GM19395 (cell line): ENCODE measurements at regions not wholly inside any gene's neighbourhood (a gene's known extent, or its start where the extent isn't known, plus 50 kb on each side); places are given as distances from the start of the nearest gene placed in this dataset.
"Not testable (repeated sequence)": the region's sequence is repeated elsewhere in the genome, so short reads cannot be mapped to it uniquely, and the experiment has no call there.

Experiments used
- ATAC-seq: cut with Tn5 transposase; IDR thresholded peaks from one replicate; pipeline ENCODE4 v1.9.1; 2021; ENCODE audit warnings: mild to moderate bottlenecking, moderate library complexity; ENCODE audit not compliant: unreplicated experiment

DNA sequence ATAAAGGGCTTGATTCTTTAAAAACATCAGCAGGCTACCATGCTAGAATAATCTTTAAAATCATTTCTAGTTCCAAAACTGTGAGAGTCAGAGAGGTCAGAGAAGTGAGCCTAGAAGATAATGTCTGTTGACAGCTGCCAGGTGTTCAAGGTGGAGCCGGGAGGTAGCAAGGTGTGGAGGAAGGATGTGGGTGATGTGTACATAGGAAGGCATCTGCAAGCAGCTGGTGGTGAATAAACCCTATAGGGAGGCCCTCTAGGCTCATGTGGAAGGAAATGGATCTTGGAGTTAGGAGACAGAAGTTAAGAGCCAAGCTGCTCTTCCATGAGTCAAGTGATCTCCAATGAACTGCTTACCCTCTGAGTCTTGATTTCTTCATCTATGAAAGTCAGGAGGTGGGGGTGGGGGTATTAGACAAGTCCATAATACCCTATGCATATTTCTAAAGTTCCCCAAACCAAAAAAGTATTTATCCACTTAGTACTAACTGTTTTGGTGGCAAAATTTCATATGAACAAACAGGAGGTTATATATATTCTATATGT is 266.3 kb downstream of the RHOU start:
- no peak for ATAC-seq

DNA sequence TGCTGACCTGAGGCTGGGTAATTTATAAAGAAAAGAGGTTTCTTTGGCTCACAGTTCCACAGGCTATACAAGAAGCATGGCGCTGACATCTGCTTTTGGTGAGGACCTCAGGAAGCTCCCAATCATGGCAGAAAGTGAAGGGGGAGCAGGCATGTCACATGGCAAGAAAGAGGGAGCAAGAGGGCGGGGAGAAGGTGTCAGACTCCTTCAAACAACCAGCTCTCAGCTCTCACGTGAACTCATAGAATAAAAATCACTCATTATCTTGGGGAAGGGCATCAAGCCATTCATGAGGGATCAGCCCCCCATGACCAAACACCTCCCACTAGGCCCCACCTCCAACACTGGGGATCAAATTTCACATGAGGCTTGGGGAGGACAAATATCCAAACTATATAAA is 266.8 kb downstream of the RHOU start:
- no peak for ATAC-seq

DNA sequence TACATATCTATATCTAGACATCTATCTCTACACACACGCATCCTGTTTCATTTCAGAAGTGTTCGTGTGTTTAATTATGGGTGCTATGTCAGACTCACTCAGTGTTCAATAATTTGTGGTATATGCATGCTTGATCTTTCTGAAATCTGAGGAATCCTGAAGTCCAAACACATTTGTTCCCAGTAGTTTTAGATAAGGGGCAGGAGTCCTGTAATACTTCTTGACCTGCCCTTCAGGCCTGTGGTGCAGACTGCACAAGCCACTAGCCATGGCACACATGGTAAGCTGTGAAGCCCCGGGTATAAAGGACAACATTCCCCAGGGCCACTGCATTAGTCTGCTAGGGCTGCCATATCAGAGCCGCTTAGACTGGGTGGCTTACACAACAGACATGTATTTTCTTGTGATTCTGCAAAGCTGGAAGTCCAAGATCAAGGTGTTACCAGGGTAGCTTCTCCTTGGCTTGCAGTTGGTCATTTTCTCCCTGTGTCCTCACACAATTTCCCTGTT is 267.2 kb downstream of the RHOU start:
- ATAC-seq: no peak

DNA sequence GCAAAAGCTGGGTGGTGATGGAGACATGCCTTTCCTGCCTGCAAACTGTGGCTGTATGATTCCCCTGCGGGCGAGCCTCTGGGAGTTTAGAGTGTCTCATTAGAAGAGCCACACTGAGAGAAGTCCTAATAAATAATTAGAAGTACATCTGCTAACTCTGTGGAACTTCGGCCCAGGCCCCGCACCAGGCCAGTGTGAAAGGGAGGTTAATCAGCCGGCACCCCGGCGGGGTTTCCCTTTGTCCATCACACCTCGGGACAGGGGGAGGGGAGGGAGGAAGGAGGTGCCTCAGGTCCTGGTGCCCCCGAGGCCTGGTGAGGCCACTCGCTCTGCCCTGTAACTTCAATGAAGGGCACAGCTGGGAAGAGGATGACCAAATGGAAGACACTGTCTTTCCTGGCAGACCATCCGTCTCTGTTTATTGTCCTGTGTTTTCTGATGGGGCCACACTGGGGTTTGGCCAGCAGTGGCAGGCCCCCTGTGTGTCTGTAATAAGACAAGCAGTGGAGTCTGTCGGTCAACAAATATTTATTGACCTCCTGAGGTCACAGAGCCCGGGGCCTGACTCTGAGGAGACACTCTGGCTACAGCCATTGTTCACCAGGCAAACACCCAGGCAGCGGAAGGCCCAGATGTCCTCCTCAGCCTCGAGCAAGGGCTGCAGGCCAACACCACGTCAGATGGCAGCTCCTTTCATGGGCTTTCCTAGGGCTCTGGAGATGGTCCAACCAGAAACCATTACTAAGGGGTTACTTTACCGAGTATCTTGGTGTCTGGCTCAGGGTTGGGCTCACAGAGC is 267.5 kb upstream of the RAB4A start:
- no peak for ATAC-seq

DNA sequence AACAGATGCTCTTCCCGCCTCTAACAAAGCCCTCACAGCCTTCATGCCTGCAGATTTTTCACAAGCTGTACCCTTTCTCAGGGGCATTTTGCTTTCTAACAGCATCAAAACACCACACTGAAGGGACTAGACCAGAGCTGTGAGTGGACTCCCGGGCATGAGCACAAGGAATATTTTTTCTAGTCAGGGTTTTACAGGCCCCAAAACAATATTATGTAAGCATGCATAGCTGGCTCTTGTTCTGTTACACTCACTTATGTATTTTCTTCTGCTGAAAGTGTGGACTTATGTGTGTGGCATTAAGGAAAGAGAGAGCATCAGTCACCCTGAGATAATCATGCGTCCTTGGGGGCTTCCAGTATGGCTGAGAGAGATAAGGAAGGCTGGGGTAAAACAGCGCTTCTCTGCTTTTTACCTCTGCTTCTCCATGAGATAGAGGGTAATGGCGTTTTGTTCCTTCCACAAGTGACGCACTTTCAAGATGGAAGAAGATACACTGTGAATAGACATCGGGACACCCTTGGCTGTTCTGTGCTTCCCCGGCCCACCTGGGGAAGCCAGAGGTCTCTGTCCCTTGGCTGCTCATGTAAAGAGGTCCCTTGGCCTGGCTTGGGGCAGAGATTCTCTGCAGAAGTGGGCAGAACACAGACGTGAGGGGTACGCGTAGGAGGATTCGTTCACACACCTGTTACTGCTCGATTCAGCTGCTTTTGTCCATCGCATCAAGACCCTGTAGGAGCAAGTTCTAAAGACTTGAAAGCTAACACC is 266.7 kb upstream of the RAB4A start:
- no peak for ATAC-seq

DNA sequence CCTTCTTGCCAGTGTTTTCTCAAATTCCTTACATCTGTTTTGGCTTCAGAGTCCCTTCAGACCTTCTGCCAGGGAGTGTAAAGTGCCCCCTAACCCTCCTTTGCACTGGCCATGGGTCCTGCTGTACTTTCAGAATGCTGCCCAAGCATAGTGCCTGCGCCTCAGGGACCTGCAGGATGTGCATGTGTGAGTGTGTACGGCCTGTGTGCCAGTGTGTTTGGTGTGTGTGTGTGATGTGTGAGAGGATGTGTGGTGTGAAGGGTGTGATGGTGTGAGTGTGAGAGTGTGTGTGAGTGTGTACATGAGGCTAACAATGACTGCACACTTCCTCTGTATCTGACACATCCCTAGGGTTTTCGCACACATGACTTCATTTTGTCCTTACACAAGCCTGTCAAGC is 265.8 kb upstream of the RAB4A start:
- no peak for ATAC-seq

DNA sequence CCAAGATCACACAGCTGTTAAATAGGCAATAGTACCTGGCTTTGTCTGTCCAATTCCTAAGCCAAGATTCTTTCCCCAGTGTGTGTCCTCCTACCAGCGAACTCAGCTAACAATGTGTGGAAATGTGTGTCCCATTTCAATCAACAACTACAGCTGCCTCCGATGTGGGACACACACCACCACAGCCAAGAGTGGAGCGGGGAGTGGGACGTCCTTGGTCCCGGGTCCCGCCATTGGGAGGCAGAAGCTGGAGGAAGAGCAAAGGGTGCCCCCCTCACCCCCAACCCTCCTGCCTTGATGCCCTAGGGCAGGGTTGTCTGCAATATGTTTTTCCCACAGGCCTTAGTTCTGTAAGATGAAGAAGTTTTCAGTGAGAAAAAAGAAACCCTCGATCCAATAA is 265.4 kb upstream of the RAB4A start:
- no peak for ATAC-seq

DNA sequence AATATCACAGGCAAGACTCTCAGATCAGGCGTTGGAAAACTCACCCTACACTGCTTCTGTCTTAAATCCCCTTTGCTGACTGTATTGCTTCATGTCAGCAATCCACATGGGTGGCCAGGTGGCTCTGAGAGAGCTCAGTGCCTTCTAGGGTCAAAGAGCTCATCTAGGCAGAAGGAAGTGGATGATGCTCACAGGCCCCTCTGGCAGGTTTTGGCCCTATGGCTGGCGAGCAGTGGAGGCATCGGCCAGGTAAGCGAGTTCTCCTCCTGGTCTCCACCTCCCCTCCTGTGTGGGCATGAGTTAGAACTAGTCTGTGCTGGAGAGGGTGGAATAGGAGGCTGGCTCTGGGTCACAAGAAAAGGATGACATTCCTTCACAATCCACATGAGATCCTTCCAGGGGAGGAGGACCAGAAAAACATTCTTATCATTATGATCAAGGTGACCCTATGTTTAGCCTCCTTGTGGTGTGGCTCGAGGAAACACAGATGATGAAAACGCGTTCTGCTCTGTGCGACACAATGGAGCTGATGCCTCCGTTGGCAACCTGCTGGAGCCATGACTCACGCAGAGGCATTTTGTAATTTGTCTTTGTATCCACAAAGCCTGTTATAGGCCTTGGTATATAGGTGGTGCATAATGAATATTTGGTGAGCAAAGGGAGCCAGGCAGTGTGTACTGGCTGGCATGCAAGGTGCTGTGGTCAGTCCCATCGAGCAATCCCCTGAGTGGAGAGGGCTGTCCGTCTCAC is 264.6 kb upstream of the RAB4A start:
- no peak for ATAC-seq

DNA sequence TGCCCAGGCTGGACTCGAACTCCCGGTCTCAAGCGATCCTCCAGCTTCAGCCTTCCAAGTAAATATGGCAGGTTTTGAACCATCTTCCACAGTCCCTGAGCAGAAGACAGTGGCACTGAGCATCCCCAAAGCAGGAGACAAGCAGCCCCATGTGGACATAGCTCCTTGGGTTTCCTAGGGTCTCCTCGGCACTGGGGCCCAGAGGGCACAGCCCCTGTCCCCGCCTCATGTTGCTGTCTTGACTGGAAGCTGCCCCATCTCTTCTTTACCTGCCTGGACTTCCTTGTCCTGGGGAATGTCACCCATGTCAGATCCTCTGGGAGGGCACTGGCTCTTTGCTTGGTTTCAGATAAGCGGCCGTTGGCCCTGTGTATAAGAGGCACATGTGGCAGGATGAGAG is 263.7 kb upstream of the RAB4A start:
- no peak for ATAC-seq

DNA sequence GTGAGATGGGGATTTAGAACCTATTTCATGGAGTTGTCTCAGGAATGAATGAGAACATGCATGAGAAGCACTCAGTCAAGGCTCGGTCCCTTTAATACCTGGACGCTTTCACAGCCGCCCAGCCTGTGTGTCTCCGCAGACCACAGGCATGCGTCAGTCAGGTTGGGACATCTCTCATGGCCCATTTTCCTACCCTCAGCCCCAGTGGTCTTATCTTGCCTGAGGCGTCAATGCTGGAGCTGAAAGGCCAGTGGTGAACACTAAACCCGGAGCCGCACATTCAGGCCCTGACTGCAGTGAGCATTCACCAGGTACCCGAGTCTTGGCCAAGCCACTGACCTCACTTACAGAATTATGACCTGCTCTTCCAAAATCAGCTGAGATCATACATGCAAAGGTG is 263.2 kb upstream of the RAB4A start:
- ATAC-seq: no peak

DNA sequence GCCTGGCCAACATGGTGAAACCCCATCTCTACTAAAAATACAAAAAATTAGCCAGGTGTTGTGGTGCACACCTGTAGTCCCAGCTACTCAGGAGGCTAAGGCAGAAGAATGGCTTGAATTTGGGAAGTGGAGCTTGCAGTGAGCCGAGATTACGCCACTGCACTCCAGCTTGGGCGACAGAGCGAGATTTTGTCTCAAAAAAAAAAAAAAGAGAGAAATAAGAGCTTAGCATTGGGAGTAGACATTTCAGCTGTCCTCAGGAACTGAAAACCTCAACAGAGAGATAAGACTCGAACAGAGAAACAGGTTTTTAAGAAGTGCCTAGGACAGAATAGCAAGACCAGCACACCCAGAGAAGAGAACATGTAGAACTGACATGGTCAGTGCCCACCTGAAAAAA is 262.6 kb upstream of the RAB4A start:
- not testable (repeated sequence) for ATAC-seq

DNA sequence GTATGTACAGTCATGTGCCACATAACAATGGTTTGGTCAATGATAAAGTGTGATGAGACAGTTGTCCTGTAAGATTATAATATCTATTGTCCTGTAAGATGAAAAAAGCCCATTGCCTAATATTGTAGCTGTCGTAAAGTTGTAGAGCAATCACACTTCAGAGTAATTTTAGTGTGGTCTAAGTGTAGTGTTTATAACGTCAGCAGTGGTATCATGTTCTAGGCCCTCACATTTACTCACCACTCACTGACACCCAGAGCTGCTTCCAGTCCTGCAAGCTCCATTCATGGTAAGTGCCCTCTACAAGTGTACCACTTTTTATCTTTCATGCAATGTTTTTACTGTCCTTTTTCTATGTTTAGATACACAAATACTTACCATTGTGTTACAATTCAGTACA is 259.9 kb upstream of the RAB4A start:
- no peak for ATAC-seq

DNA sequence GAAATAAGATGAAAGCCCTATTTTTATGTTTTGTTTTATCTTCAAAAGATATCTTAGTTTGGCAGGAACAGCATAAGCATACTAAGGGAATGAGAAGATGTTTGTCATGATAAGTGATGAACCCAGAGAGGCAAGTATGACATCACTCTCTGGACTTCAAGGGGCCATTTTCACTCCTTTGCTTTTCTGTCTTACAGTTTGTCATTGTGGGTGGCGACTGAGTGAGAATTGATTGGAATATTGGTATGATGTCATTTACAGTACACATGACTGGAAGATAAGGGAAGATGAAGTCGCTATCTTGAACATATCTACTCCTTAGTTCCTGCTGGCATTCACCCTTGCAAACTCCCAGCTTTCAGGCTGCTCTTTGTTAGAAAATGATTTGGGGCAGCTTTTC is 258.1 kb upstream of the RAB4A start:
- no peak for ATAC-seq

DNA sequence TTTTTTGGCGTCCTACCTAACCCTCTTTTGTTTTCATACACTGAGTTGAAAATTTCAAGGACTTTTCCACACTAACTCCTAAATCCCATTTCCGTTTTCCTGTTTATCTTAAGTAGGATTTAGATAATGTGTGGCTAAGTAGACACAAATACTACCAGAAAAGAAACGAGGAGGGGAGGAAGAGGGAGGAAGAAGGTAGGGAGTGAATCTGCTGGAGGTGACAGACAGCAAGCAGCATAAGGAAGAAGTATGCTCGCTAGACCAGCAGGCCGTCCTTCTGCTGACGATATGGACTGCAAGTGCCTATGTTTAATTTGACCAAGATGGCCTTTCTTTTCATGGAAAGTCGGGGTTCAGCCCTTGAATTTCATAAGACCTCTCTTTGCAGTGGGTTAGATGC is 256.9 kb upstream of the RAB4A start:
- ATAC-seq: no peak

DNA sequence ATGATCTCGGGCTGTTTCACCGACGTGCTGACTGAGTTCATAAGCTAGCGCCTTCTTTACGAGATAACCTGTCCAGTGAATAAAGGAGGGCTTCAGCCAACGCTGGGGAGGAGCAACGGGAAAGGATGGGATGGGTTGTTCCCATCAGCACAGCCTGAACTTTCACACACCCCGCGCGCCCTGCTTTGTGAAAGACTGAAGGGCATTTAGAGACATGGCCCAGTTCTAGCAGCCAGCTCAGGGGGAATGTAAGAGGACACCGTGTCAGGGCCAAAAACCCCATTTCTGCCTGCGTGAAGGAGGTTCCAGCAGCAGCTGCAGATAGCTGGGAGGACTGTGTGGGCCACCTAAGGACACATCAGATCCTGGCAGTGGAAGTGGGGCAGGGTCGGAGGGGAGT is 255.1 kb upstream of the RAB4A start:
- ATAC-seq: no peak

DNA sequence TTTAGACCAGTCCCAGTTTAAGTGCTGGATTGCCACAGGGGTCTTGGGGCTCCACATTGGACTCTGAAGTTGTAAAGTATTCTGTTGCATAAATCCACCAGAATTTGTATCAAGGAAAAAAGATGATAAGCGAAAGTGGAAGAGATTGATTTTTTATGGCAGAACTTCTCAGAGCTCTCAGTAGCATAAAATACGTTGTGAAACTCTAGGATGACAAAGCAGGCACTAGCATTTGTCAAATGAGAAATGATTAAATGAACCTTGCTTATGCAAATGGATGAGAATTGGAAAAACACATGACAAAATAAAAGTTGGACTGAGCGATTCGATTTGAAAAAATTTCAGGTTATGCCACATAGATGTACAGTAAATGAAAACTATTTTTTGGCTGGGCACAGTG is 253.8 kb upstream of the RAB4A start:
- no peak for ATAC-seq

DNA sequence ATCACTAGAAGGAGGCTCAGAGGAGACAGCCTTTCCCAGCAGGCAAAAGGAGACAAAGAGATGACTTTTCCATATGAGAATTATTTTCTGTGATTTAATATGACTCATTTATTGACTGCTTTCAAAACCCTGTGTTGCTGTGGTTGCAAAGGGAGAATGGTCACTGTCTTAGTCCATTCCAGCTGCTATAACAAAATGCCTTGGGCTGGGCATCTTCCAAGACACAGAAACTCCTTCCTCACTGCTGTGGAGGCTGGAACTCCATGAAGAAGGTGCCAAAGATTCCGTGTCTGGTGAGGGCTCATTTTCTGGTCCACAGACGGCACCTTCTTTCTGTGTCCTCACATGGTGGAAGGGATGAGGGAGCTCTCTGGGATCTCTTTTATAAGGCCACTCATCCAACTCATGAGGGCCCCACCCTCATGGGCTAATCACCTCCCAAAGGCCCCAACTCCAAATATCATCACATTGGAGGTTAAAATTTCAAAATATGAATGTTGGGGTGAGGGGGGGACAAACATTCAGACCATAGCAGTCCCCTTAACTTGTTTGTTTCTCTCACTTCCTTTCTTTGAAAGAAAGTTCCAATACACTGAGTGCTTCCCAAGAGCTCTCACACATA is 252.1 kb upstream of the RAB4A start:
- no peak for ATAC-seq

DNA sequence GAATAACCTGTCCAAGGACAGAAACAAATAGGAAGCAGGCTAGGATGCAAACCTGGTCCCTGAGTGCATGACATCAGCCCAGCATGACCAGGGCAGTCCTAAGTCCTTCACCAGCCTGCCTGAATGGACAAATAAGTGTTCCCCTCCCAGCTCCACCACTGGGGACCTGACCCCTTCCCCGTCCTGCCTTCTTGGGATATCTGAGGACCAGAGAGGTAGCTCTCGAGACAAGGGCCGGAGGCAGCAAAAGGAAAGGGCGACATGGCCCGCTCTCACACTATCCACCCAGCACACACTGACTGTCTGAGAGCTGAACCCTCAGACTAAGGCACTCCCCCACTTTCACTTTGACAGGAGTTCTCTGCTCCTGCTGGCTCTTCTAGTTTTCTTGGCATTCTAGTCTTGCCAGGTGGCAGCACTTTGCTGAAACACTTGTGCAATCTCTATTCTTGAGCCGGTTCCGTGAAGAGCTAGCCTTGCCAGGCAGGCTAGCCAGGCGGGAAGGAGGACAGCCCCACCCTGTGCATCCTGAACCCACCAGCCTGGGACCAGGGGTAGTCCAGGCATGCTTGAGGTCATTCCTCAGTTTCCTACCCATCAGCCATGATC is 251.1 kb upstream of the RAB4A start:
- ATAC-seq: no peak

DNA sequence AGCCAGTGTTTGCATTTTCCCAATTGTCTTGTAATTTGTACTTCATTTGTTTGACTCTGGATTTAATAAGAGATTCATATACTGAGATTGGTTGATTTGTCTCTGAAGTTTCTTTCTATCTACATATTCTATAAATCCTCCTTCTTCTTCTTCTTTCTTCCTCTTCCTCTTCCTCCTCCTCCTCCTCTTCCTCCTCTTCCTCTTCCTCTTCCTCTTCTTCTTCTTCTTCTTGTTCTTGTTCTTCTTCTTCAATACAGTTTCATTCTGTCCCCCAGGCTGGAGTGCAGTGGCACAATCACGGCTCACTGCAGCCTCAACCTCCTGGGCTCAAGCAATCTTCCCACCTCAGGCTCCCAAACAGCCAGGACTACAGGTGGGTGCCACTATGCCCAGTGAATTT is 249.9 kb upstream of the RAB4A start:
- ATAC-seq: not testable (repeated sequence)

DNA sequence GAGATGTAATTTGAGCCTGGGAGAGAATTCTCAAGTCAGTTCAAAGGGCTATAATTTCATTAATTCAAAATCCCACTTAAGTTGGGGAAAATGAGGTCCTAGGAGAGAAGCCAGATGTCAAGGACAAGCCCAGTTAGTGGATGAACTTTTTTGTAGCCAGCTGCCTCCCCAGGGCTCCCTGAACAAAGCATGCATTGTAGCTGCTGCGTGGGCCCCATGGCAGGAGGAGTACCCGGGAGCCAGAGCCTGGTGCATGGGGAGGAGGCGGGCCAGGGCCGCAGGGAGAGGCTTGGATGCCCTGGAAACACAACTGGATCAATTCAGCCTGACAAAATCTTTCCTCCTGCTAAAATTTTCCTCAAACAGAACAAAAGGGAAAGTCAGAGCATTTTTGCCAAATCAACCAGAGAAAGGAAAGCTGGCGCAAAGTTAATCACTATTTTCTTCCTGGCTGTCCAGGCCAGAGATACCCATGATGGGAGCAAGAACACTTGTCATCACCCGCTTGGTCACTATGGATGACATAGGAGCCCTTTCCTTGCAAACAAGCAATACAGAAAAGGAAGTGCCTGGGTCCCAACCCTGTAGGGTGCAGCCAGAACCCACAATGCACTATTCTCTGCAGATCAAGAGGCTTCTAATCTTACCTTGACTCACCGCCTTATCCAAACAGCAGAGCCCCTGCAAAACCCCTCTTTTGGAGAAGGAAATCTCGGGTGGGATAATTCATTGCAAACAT is 248.1 kb upstream of the RAB4A start:
- no peak for ATAC-seq
